ENCODE measurements at regions not wholly inside any gene's neighbourhood (a gene's known extent, or its start where the extent isn't known, plus 50 kb on each side); places are given as distances from the start of the nearest gene placed in this dataset.

GRCh38 chr14:42111355-42111754 lies 504.7 kb downstream of the LRFN5 start:
- no peak for DNase-seq (ENCODE audit: low read depth)

GRCh38 chr14:42110167-42110566 lies 503.5 kb downstream of the LRFN5 start:
- no peak for DNase-seq (ENCODE audit: low read depth)

- DNase-seq (ENCODE audit: low read depth), result no peak
These were observed 488.5 kb downstream of the LRFN5 start for GRCh38 chr14:42095155-42095554.

DNA sequence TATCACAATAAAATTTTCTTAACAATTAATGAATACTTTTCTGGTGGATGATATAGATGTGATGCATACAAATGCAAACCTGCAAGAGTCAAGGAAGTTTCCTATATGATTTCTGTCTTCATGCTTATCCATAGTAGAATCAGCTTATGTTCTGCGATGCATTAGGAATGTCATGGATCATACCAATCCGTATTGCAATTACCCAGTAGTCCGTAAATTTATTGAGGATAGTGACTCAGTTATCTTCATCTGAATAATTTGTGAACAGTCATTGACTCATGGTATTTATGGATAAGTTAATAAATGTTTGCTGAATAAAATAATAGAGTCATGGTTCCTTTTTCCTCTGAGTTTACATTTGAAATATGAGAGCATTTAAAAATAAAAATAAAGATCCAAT lies 483.4 kb downstream of the LRFN5 start:
- DNase-seq (ENCODE audit: low read depth), result no peak

DNA sequence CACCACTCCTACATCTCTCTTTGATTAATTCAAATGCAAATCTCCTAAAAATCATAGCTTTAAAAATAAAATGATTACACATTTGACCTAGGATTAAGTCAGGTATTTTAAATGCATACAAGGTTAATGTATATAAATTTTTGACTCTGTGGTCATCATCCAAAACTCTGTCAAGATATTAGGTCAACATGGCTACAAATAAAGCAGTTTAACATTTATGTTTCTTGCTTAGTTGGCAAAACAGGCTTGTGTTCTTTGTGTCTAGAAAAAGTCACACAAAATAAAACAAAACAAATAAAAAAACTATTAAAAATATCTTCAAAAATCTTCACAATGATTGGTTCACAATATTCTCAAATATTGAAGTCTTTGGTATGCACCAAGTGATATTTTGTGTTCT lies 473.2 kb downstream of the LRFN5 start:
- DNase-seq (ENCODE audit: low read depth), result no peak

GRCh38 chr14:42078345-42078744 lies 471.7 kb downstream of the LRFN5 start:
- DNase-seq (ENCODE audit: low read depth), result no peak

- DNase-seq (ENCODE audit: low read depth), result no peak
These were observed 463.4 kb downstream of the LRFN5 start for GRCh38 chr14:42070031-42070430.

DNA sequence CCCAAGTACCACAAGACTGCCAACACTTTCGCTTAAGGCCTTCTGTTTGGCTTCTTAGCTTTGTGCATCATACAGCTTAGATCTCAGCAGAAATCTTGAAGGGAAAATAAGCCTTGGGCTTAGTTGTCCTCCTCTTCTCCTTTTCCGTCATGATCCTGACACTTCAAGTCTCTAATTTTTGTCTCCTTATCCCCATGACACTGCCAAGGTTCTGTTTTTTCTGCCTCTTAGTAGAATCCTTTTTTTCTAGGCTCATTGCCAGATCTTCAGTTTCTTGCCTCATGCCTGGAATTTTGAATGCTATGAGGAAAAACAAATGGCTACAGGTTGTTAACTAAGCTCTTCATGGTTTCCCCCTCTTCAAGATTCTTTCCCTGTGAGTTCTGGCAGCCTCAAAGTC lies 450.4 kb downstream of the LRFN5 start:
- no peak for DNase-seq (ENCODE audit: low read depth)

- no peak for DNase-seq (ENCODE audit: low read depth)
These were observed 440.9 kb downstream of the LRFN5 start for GRCh38 chr14:42047421-42048055.

GRCh38 chr14:42045383-42045782 lies 438.7 kb downstream of the LRFN5 start:
- no peak for DNase-seq (ENCODE audit: low read depth)

- DNase-seq (ENCODE audit: low read depth), result no peak
These were observed 421.9 kb downstream of the LRFN5 start for GRCh38 chr14:42028607-42029006.

- no peak for DNase-seq (ENCODE audit: low read depth)
These were observed 420.6 kb downstream of the LRFN5 start for GRCh38 chr14:42027271-42027670.

DNA sequence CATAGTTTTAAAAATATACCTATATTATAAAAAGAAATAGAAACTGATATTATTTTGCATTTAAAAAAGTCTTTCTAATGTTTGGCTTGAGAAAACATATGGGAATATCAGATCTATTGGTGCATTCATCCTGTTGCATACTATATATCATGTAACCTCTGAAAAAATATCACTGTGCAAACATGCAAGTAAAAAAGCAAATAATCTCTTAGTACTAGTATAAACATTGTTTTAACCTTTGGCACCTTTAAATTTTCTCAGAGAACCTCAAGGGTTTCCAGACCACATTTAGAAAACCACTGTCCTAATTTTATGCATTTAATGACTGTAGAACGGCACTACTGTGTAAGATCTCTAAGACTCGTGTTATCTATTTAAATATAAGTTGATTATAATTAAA lies 416.8 kb downstream of the LRFN5 start:
- DNase-seq (ENCODE audit: low read depth), result no peak

DNA sequence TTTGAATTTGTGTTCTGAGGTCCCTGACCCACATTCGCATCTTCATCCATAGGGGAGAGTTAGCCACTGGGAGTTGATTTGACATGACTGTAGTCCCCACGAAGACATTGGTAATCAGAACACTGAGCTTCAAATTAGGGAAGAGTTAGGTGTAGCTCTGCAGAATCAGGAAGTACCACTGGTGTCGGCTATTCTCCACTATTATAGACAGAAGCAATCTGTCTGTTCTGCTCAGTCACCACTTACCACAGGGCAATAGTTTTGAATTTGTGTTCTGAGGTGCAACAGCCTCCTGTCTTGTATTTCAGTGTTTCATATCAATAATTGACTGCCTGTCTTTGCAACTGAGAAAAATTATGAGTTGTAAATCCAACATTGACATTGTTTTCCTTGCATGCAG lies 407.6 kb downstream of the LRFN5 start:
- no peak for DNase-seq (ENCODE audit: low read depth)

GRCh38 chr14:42013559-42013958 lies 406.9 kb downstream of the LRFN5 start:
- DNase-seq (ENCODE audit: low read depth), result no peak

- no peak for DNase-seq (ENCODE audit: low read depth)
These were observed 406.5 kb downstream of the LRFN5 start for GRCh38 chr14:42013153-42013552.

DNA sequence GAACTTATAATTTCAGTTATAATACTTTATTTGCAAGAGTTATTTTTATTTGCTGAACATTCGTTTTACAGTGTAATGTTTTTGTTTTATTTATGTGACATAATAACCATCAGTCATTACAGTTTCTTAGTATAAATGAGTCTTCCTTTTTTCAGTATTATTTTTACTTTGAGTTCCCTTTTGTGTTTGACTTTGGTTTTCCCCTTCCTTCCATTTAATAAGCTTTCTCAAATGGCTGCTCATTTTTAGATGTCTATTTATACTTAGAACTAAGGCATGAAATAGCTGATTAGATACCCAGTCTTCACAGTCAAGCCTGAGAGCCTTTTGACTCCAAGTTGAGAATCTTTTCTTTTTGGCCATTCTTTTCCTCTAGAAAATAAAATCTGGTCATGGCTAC lies 404.5 kb downstream of the LRFN5 start:
- no peak for DNase-seq (ENCODE audit: low read depth)

DNA sequence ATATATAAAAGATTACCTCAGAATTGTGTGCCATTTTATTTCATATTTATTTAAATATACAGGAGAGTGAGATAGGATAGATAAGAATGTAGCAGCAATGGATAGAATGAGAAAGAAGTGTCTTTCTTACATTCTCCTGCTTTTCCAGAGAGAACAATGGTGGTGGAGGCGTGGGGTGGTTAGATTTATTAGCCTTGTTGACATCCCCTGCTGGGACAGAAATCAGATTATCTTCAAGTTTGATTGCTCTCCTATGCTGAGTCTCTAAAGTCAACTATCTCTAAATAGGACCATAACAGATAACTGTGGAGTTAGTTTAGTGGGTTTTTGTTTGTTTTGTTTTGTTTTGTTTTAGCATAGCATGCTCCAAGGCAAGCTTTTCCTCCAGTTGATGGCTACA lies 397.6 kb downstream of the LRFN5 start:
- DNase-seq (ENCODE audit: low read depth), result no peak

GRCh38 chr14:42002141-42002540 lies 395.5 kb downstream of the LRFN5 start:
- no peak for DNase-seq (ENCODE audit: low read depth)

DNA sequence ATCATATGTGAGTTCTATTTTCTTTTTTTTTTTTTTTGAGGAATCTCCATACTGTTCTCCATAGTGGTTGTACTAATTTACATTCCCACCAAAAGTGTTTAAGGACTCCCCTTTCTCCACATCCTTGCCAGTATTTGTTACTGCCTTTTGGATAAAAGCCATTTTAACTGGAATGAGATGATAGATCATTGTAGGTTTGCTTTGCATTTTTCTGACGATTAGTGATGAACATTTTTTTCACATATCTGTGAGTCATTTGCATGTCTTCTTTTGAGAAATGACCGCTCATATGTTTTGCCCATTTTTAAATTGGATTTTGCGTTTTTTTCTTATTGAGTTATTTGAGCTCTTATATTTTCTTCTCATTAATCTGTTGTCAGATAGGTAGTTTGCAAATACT lies 394.8 kb downstream of the LRFN5 start:
- no peak for DNase-seq (ENCODE audit: low read depth)

- DNase-seq (ENCODE audit: low read depth), result no peak
These were observed 393.8 kb downstream of the LRFN5 start for GRCh38 chr14:42000450-42000849.

DNA sequence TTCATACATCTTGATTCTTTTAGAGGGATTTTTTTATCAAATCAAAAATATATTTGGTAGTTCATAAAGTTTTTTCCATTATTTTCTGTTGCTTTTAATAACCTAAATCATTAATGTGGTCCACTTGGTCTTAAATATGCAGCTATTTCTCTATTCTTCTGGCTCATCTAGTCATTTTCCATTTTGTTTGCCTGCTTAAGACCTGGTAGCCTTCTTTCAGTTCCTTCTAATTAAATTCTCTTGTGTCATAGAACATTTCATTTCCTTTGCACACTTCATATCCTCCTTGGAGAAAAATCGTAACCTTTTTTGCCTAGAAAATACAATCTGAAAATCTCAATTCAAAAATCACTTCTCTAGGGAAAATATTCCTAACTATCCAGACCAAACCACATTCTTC lies 387.0 kb downstream of the LRFN5 start:
- DNase-seq (ENCODE audit: low read depth), result no peak

DNA sequence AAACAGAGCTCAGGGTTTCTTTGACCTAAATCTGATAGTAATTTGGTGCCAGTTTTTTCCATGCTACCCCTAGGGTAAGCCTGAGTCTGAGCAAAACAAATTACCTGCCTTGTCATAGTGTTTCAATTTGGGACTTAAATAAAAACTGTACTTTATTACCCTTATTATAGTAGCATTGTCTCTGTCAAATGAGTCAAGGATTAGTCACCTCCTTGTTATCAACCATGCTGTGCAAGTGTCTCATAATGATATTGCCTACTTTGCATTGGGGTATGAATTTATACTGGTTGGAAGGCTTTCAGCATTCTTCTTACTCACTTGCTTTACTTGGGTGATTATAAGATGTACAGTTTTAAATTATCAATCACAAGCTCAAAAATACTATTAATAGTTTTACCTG lies 380.0 kb downstream of the LRFN5 start:
- no peak for DNase-seq (ENCODE audit: low read depth)

DNA sequence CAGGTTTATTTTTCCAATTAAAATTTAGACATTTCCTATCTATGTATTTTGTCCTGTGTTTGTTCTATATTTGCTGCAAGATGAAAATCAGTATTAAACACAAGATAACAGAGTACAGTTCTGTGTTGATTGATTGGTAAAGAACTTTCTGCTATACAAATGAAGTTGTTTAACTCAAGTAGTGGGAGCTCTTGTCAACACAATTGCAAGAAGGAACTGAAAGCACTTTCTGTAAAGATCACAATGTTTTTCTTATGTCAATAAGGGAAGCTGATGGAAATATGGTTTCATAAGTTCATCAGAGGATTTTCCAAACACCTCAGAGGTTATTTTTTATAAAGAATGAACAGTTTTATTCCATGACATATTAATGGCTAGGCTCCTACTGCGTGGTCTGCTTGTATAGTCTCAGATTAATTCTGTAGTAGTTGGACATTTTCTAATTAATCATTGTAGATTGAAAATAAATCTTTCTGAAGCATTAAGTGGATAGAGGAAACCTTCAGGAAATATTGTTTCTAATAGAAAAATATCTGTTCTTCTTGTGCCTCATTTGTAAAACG lies 379.5 kb downstream of the LRFN5 start:
- no peak for DNase-seq (ENCODE audit: low read depth)
